GM23338 (cell line): ENCODE measurements at regions not wholly inside any gene's neighbourhood (a gene's known extent, or its start where the extent isn't known, plus 50 kb on each side); places are given as distances from the start of the nearest gene placed in this dataset.

ENCODE experiments used
- ATAC-seq: fragments of 200-7000 bp; cut with Tn5 transposase; 3 replicates; pipeline ENCODE4 v1.9.1; 2020
- DNase-seq: peaks from one replicate; pipeline ENCODE4 v3.0.0-alpha.2; 2015; ENCODE audit warnings: low spot score
- H2AFZ ChIP-seq: fragments of 200-600 bp; sonication (generic); 2 replicates; pipeline ENCODE4 v1.8.0; 2016; ENCODE audit warnings: antibody characterized with exemption, mild to moderate bottlenecking, moderate library complexity
- H3F3A ChIP-seq: fragments of 200-600 bp; sonication (generic); replicated peaks from 2 replicates; pipeline ENCODE4 v1.8.0; 2017; ENCODE audit warnings: antibody characterized with exemption, mixed run types, low read depth
- H3K27ac ChIP-seq: fragments of 200-600 bp; sonication (generic); 2 replicates; pipeline ENCODE4 v1.6.1; 2016; ENCODE audit warnings: low read depth
- H3K27me3 ChIP-seq: fragments of 200-600 bp; sonication (generic); 2 replicates; pipeline ENCODE4 v1.8.0; 2016; ENCODE audit warnings: mild to moderate bottlenecking, mixed run types, moderate library complexity; ENCODE audit not compliant: insufficient read depth
- H3K36me3 ChIP-seq: fragments of 200-600 bp; sonication (generic); 2 replicates; pipeline ENCODE4 v1.8.0; 2016; ENCODE audit warnings: mild to moderate bottlenecking; ENCODE audit not compliant: insufficient read depth
- H3K4me1 ChIP-seq: fragments of 200-600 bp; sonication (generic); 2 replicates; pipeline ENCODE4 v1.8.0; 2016; ENCODE audit warnings: mild to moderate bottlenecking, moderate library complexity; ENCODE audit not compliant: insufficient read depth
- H3K4me2 ChIP-seq: fragments of 200-600 bp; sonication (generic); 2 replicates; pipeline ENCODE4 v1.7.1; 2017; ENCODE audit warnings: mixed run types
- H3K4me3 ChIP-seq: fragments of 200-600 bp; sonication (generic); 2 replicates; pipeline ENCODE4 v1.6.1; 2016; ENCODE audit warnings: mixed run types
- H3K79me2 ChIP-seq: fragments of 200-600 bp; sonication (generic); replicated peaks from 2 replicates; pipeline ENCODE4 v1.8.0; 2017; ENCODE audit warnings: mild to moderate bottlenecking; ENCODE audit not compliant: insufficient read depth
- H3K9me2 ChIP-seq: fragments of 200-600 bp; sonication (generic); 2 replicates; pipeline ENCODE4 v1.8.0; 2017; ENCODE audit not compliant: insufficient read depth
- H4K20me1 ChIP-seq: fragments of 200-600 bp; sonication (generic); replicated peaks from 2 replicates; pipeline ENCODE4 v1.8.0; 2017; ENCODE audit warnings: mild to moderate bottlenecking; ENCODE audit not compliant: insufficient read depth
- H3K27ac Mint-ChIP-seq: 2 replicates; pipeline ENCODE4 v1.8.0; 2020; ENCODE audit warnings: inconsistent platforms, mild to moderate bottlenecking, moderate library complexity, mixed read lengths
- H3K27me3 Mint-ChIP-seq: 3 replicates; pipeline ENCODE4 v1.8.0; 2022; ENCODE audit warnings: low read depth, mild to moderate bottlenecking, moderate library complexity, mixed read lengths, inconsistent platforms; ENCODE audit not compliant: insufficient read depth, poor library complexity
- H3K36me3 Mint-ChIP-seq: 3 replicates; pipeline ENCODE4 v1.8.0; 2021; ENCODE audit warnings: low read depth, mild to moderate bottlenecking, inconsistent platforms, moderate library complexity, mixed read lengths
- H3K4me1 Mint-ChIP-seq: 3 replicates; pipeline ENCODE4 v1.8.0; 2020; ENCODE audit warnings: mild to moderate bottlenecking, inconsistent platforms, mixed read lengths
- H3K4me3 Mint-ChIP-seq: 3 replicates; pipeline ENCODE4 v1.8.0; 2021; ENCODE audit warnings: moderate library complexity, mild to moderate bottlenecking, inconsistent platforms, mixed read lengths
- H3K9me3 Mint-ChIP-seq: 3 replicates; pipeline ENCODE4 v1.8.0; 2020; ENCODE audit warnings: moderate library complexity, mild to moderate bottlenecking, inconsistent platforms, mixed read lengths
- CREB1 ChIP-seq: fragments of 250-450 bp; sonication (Bioruptor Pico); IDR thresholded peaks from 2 replicates; pipeline ENCODE4 v1.5.0; 2020; ENCODE audit warnings: low read depth, mild to moderate bottlenecking, moderate library complexity
- EZH2 ChIP-seq: fragments of 200-600 bp; sonication (generic); IDR thresholded peaks from one replicate; pipeline ENCODE4 v1.8.0; 2017; ENCODE audit warnings: antibody characterized with exemption, mild to moderate bottlenecking, low read depth; ENCODE audit not compliant: unreplicated experiment
- EZH2phosphoT487 ChIP-seq: fragments of 200-600 bp; sonication (generic); IDR thresholded peaks from one replicate; pipeline ENCODE4 v1.8.1; 2018; ENCODE audit warnings: antibody characterized with exemption; ENCODE audit not compliant: unreplicated experiment
- JUNB ChIP-seq: IDR thresholded peaks from one replicate; pipeline ENCODE4 v1.6.1; 2016; ENCODE audit warnings: antibody characterized with exemption; ENCODE audit not compliant: unreplicated experiment
- NANOG ChIP-seq: IDR thresholded peaks from 2 replicates; pipeline ENCODE4 v1.6.1; 2016; ENCODE audit warnings: antibody characterized with exemption, borderline replicate concordance
- POLR2AphosphoS5 ChIP-seq: IDR thresholded peaks from 2 replicates; pipeline ENCODE4 v1.6.1; 2016; ENCODE audit warnings: antibody characterized with exemption, low read depth
- STAT1 ChIP-seq: IDR thresholded peaks from one replicate; pipeline ENCODE4 v1.6.1; 2016; ENCODE audit warnings: antibody characterized with exemption; ENCODE audit not compliant: unreplicated experiment
- ZNF114 ChIP-seq: fragments of 250-450 bp; sonication (Bioruptor Pico); IDR thresholded peaks from 2 replicates; pipeline ENCODE4 v1.5.0; 2020; ENCODE audit warnings: mild to moderate bottlenecking, moderate library complexity
- ZNF331 ChIP-seq: fragments of 250-450 bp; sonication (Bioruptor Pico); IDR thresholded peaks from 2 replicates; pipeline ENCODE4 v1.5.0; 2020; ENCODE audit warnings: low read depth, mild to moderate bottlenecking, moderate library complexity
- TF ChIP-seq, protein P1 (sequence below): fragments of 250-450 bp; sonication (Bioruptor Pico); IDR thresholded peaks from 2 replicates; pipeline ENCODE4 v1.5.0; 2020; ENCODE audit warnings: mild to moderate bottlenecking, moderate library complexity
- TF ChIP-seq, protein P2 (sequence below): IDR thresholded peaks from 2 replicates; pipeline ENCODE4 v1.6.1; 2016; ENCODE audit warnings: antibody characterized with exemption
- TF ChIP-seq, protein P3 (sequence below), 2 experiments: fragments of 200-600 bp in 1 of 2; sonication (generic) in 1 of 2; conservative IDR thresholded peaks; 2 replicates each; pipeline versions ENCODE4 v1.5.1 to v1.6.1; 2016 to 2017; ENCODE audit warnings: antibody characterized with exemption in 2 of 2, low read depth in 2 of 2, mild to moderate bottlenecking in 2 of 2, moderate library complexity in 1 of 2
- TF ChIP-seq, protein P4 (sequence below): IDR thresholded peaks from one replicate; pipeline ENCODE4 v1.6.1; 2018; ENCODE audit warnings: antibody characterized with exemption; ENCODE audit not compliant: unreplicated experiment

DNA sequence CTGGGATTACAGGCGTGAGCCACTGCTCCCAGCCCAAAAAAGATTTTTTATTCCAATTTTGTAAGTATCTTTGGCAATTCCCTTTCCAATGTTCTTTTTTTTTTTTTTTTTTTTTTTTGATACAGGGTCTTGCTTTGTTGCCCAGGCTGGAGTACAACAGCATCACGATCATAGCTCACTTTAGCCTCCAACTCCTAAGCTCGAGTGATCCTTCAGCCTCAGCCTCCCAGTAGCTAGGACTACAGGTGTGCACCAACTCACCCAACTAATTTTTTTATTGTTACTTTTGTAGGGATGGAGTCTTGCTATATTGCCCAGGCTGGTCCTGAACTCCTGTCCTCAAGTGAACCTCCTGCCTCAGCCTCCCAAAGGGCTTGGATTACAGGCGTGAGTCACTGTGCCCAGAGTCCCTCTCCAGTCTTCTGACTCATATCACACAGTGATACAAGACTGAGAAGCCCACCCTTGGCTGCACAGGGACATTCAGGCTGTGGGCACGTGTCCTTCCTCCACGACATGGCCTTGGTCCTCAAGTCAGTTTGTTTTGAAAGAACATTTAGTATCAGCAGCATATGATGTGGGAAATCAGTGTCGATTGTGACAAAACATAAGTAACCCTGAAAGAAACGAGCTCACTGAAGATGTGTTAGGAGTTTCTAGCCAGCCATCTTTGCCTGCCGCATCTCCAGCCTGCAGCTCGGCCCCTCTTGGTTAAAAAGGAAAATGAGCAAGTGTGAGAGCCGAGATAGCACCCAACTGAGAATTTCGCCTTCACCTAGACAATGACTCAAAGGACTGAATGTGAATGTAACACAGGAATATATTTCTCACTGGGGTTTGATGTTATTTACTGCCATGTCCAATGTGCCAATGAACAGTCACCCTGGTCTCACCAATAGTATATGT, 175.5 kb downstream of the MN1 start:
- Histone ChIP-seq H3K27me3 (no peaks in the 10 kb centered on the region), H3K4me3 (no peak overlapping the region), H3F3A (no peaks in the 10 kb centered on the region), H3K4me1 (peaks cover 19% of the 10 kb centered on the region), H2AFZ (no peak overlapping the region), H3K36me3 (no peaks in the 10 kb centered on the region), H3K9me2 (no peaks in the 10 kb centered on the region), H3K4me2 (no peak overlapping the region), H3K79me2 (no peaks in the 10 kb centered on the region), H3K27ac (no peak overlapping the region), H4K20me1 (no peaks in the 10 kb centered on the region)
- peaks cover 6% of the 10 kb centered on the region for H3K27me3 Mint-ChIP-seq
- H3K4me3 Mint-ChIP-seq: no peak overlapping the region
- DNase-seq: no peak
- no peak for ATAC-seq
- TF ChIP-seq POLR2AphosphoS5 (no peak), EZH2phosphoT487 (no peak), CREB1 (CRISPR knock-in tag) (no peak), EZH2 (no peak), STAT1 (no peak), ZNF331 (CRISPR knock-in tag) (no peak), JUNB (no peak), ZNF114 (CRISPR knock-in tag) (no peak), NANOG (no peak)
- TF ChIP-seq, protein P1, sequence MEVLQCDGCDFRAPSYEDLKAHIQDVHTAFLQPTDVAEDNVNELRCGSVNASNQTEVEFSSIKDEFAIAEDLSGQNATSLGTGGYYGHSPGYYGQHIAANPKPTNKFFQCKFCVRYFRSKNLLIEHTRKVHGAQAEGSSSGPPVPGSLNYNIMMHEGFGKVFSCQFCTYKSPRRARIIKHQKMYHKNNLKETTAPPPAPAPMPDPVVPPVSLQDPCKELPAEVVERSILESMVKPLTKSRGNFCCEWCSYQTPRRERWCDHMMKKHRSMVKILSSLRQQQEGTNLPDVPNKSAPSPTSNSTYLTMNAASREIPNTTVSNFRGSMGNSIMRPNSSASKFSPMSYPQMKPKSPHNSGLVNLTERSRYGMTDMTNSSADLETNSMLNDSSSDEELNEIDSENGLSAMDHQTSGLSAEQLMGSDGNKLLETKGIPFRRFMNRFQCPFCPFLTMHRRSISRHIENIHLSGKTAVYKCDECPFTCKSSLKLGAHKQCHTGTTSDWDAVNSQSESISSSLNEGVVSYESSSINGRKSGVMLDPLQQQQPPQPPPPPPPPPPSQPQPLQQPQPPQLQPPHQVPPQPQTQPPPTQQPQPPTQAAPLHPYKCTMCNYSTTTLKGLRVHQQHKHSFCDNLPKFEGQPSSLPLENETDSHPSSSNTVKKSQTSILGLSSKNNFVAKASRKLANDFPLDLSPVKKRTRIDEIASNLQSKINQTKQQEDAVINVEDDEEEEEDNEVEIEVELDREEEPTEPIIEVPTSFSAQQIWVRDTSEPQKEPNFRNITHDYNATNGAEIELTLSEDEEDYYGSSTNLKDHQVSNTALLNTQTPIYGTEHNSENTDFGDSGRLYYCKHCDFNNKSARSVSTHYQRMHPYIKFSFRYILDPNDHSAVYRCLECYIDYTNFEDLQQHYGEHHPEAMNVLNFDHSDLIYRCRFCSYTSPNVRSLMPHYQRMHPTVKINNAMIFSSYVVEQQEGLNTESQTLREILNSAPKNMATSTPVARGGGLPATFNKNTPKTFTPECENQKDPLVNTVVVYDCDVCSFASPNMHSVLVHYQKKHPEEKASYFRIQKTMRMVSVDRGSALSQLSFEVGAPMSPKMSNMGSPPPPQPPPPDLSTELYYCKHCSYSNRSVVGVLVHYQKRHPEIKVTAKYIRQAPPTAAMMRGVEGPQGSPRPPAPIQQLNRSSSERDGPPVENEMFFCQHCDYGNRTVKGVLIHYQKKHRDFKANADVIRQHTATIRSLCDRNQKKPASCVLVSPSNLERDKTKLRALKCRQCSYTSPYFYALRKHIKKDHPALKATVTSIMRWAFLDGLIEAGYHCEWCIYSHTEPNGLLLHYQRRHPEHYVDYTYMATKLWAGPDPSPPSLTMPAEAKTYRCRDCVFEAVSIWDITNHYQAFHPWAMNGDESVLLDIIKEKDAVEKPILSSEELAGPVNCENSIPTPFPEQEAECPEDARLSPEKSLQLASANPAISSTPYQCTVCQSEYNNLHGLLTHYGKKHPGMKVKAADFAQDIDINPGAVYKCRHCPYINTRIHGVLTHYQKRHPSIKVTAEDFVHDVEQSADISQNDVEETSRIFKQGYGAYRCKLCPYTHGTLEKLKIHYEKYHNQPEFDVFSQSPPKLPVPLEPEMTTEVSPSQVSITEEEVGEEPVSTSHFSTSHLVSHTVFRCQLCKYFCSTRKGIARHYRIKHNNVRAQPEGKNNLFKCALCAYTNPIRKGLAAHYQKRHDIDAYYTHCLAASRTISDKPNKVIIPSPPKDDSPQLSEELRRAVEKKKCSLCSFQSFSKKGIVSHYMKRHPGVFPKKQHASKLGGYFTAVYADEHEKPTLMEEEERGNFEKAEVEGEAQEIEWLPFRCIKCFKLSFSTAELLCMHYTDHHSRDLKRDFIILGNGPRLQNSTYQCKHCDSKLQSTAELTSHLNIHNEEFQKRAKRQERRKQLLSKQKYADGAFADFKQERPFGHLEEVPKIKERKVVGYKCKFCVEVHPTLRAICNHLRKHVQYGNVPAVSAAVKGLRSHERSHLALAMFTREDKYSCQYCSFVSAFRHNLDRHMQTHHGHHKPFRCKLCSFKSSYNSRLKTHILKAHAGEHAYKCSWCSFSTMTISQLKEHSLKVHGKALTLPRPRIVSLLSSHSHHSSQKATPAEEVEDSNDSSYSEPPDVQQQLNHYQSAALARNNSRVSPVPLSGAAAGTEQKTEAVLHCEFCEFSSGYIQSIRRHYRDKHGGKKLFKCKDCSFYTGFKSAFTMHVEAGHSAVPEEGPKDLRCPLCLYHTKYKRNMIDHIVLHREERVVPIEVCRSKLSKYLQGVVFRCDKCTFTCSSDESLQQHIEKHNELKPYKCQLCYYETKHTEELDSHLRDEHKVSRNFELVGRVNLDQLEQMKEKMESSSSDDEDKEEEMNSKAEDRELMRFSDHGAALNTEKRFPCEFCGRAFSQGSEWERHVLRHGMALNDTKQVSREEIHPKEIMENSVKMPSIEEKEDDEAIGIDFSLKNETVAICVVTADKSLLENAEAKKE (CRISPR knock-in tag): no peak
- TF ChIP-seq, protein P2, sequence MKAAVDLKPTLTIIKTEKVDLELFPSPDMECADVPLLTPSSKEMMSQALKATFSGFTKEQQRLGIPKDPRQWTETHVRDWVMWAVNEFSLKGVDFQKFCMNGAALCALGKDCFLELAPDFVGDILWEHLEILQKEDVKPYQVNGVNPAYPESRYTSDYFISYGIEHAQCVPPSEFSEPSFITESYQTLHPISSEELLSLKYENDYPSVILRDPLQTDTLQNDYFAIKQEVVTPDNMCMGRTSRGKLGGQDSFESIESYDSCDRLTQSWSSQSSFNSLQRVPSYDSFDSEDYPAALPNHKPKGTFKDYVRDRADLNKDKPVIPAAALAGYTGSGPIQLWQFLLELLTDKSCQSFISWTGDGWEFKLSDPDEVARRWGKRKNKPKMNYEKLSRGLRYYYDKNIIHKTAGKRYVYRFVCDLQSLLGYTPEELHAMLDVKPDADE: no peak
- TF ChIP-seq, protein P3, sequence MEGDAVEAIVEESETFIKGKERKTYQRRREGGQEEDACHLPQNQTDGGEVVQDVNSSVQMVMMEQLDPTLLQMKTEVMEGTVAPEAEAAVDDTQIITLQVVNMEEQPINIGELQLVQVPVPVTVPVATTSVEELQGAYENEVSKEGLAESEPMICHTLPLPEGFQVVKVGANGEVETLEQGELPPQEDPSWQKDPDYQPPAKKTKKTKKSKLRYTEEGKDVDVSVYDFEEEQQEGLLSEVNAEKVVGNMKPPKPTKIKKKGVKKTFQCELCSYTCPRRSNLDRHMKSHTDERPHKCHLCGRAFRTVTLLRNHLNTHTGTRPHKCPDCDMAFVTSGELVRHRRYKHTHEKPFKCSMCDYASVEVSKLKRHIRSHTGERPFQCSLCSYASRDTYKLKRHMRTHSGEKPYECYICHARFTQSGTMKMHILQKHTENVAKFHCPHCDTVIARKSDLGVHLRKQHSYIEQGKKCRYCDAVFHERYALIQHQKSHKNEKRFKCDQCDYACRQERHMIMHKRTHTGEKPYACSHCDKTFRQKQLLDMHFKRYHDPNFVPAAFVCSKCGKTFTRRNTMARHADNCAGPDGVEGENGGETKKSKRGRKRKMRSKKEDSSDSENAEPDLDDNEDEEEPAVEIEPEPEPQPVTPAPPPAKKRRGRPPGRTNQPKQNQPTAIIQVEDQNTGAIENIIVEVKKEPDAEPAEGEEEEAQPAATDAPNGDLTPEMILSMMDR (conservative IDR thresholded peaks at IDR 0.05; ENCODE audit: low read depth in 2 of 2): no peak
- TF ChIP-seq, protein P4, sequence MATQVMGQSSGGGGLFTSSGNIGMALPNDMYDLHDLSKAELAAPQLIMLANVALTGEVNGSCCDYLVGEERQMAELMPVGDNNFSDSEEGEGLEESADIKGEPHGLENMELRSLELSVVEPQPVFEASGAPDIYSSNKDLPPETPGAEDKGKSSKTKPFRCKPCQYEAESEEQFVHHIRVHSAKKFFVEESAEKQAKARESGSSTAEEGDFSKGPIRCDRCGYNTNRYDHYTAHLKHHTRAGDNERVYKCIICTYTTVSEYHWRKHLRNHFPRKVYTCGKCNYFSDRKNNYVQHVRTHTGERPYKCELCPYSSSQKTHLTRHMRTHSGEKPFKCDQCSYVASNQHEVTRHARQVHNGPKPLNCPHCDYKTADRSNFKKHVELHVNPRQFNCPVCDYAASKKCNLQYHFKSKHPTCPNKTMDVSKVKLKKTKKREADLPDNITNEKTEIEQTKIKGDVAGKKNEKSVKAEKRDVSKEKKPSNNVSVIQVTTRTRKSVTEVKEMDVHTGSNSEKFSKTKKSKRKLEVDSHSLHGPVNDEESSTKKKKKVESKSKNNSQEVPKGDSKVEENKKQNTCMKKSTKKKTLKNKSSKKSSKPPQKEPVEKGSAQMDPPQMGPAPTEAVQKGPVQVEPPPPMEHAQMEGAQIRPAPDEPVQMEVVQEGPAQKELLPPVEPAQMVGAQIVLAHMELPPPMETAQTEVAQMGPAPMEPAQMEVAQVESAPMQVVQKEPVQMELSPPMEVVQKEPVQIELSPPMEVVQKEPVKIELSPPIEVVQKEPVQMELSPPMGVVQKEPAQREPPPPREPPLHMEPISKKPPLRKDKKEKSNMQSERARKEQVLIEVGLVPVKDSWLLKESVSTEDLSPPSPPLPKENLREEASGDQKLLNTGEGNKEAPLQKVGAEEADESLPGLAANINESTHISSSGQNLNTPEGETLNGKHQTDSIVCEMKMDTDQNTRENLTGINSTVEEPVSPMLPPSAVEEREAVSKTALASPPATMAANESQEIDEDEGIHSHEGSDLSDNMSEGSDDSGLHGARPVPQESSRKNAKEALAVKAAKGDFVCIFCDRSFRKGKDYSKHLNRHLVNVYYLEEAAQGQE: no peak
- peaks cover 25% of the 10 kb centered on the region for H3K4me1 Mint-ChIP-seq
- peaks cover 12% of the 10 kb centered on the region for H3K36me3 Mint-ChIP-seq
- H3K27ac Mint-ChIP-seq: no peak overlapping the region
- H3K9me3 Mint-ChIP-seq: peaks cover 18% of the 10 kb centered on the region; the same call in 2 of the 3 replicates
